Stomach (tissue), 4 donors: ENCODE measurements at regions not wholly inside any gene's neighbourhood (a gene's known extent, or its start where the extent isn't known, plus 50 kb on each side); places are given as distances from the start of the nearest gene placed in this dataset.

Experiments used
- EP300 ChIP-seq: sonication (generic); formaldehyde crosslinking; IDR thresholded peaks from one replicate; pipeline ENCODE4 v1.6.1; 2017; ENCODE audit warnings: antibody characterized with exemption
- POLR2A ChIP-seq, 4 donors: fragments of 450-650 bp; IDR thresholded peaks; one replicate each; pipeline ENCODE4 v1.6.1; 2016; ENCODE audit warnings: antibody characterized with exemption in 4 of 4, control low read depth in 2 of 4, mild to moderate bottlenecking in 1 of 4, moderate library complexity in 1 of 4
- POLR2AphosphoS5 ChIP-seq, 3 donors: sonication (generic); formaldehyde crosslinking; IDR thresholded peaks; one replicate each; pipeline ENCODE4 v1.6.1; 2016; ENCODE audit warnings: antibody characterized with exemption in 3 of 3
- TF ChIP-seq, protein P1 (sequence below), 7 experiments: fragments of 450-650 bp in 4 of 7; fragments of 200-600 bp in 3 of 7; sonication (generic) in 3 of 7; IDR thresholded peaks; one replicate each; pipeline ENCODE4 v1.5.1; 2016 to 2019; ENCODE audit warnings: antibody characterized with exemption in 7 of 7, control low read depth in 2 of 7, mild to moderate bottlenecking in 1 of 7

GRCh38 chr4:178812866-178813265, 1370.6 kb upstream of the AGA start:
- TF ChIP-seq, protein P1, sequence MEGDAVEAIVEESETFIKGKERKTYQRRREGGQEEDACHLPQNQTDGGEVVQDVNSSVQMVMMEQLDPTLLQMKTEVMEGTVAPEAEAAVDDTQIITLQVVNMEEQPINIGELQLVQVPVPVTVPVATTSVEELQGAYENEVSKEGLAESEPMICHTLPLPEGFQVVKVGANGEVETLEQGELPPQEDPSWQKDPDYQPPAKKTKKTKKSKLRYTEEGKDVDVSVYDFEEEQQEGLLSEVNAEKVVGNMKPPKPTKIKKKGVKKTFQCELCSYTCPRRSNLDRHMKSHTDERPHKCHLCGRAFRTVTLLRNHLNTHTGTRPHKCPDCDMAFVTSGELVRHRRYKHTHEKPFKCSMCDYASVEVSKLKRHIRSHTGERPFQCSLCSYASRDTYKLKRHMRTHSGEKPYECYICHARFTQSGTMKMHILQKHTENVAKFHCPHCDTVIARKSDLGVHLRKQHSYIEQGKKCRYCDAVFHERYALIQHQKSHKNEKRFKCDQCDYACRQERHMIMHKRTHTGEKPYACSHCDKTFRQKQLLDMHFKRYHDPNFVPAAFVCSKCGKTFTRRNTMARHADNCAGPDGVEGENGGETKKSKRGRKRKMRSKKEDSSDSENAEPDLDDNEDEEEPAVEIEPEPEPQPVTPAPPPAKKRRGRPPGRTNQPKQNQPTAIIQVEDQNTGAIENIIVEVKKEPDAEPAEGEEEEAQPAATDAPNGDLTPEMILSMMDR (IDR thresholded peaks at IDR 0.05): no peak
- TF ChIP-seq POLR2A (IDR thresholded peaks at IDR 0.05): no peak
- no peak for TF ChIP-seq POLR2AphosphoS5 (IDR thresholded peaks at IDR 0.05)
- no peak for TF ChIP-seq EP300
